ENCODE measurements at regions not wholly inside any gene's neighbourhood (a gene's known extent, or its start where the extent isn't known, plus 50 kb on each side); places are given as distances from the start of the nearest gene placed in this dataset.

DNA sequence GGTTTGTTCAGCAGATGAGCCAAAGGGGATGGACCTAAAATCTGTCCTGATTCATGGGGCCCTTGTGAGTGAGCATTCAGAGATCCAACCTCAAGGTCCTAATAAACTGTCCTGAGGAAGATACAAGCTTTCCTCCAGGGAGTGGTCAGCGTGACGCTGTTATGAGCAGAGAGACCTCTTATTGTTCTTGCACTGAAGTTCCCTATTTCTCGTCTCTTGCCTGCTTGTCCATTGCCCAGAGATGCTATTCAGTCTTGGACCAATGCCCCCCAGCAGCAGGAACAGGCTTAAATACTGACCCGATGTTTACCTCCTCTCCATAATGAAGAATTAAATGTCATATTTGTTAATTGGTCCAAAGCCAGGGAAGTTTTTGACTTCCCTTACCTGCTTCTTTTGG lies 225.2 kb upstream of the PGR start:
- H3K27ac ChIP-seq (ENCODE audit: extremely low read length, insufficient read depth, low read length) = no peak overlapping the region
- no peak for DNase-seq (ENCODE audit: low spot score)
- in situ Hi-C loops (cut with HindIII; ENCODE audit: extremely low pct_ligation_motif_present, low pct_unique_long_range_greater_than_20kb) = no loop called here
- intact Hi-C loops (cut with micrococcal nuclease; ENCODE audit: unreplicated experiment) = no loop called here
- no TSS peak for BruUV-seq (replicated peaks)
- TF ChIP-seq, protein P1, sequence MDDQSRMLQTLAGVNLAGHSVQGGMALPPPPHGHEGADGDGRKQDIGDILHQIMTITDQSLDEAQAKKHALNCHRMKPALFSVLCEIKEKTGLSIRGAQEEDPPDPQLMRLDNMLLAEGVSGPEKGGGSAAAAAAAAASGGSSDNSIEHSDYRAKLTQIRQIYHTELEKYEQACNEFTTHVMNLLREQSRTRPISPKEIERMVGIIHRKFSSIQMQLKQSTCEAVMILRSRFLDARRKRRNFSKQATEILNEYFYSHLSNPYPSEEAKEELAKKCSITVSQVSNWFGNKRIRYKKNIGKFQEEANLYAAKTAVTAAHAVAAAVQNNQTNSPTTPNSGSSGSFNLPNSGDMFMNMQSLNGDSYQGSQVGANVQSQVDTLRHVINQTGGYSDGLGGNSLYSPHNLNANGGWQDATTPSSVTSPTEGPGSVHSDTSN (CRISPR knock-in tag; IDR thresholded peaks at IDR 0.05; ENCODE audit: borderline replicate concordance) = no peak
- TF ChIP-seq HMG20B (CRISPR knock-in tag; conservative IDR thresholded peaks at IDR 0.05) (no peak), ZNF446 (CRISPR knock-in tag; IDR thresholded peaks at IDR 0.05) (no peak), JUND (CRISPR knock-in tag; IDR thresholded peaks at IDR 0.05) (no peak), SMAD3 (CRISPR knock-in tag; IDR thresholded peaks at IDR 0.05) (no peak)
- TF ChIP-seq, protein P2, sequence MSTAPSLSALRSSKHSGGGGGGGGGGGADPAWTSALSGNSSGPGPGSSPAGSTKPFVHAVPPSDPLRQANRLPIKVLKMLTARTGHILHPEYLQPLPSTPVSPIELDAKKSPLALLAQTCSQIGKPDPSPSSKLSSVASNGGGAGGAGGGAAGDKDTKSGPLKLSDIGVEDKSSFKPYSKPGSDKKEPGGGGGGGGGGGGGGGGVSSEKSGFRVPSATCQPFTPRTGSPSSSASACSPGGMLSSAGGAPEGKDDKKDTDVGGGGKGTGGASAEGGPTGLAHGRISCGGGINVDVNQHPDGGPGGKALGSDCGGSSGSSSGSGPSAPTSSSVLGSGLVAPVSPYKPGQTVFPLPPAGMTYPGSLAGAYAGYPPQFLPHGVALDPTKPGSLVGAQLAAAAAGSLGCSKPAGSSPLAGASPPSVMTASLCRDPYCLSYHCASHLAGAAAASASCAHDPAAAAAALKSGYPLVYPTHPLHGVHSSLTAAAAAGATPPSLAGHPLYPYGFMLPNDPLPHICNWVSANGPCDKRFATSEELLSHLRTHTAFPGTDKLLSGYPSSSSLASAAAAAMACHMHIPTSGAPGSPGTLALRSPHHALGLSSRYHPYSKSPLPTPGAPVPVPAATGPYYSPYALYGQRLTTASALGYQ (CRISPR knock-in tag; IDR thresholded peaks at IDR 0.05) = no peak
- no peaks in the 10 kb centered on the region for H4K20me1 ChIP-seq (ENCODE audit: insufficient read depth, low read length)
- H3K79me2 ChIP-seq (ENCODE audit: insufficient read depth, low read length) = no peaks in the 10 kb centered on the region
- CTCF ChIA-PET (ENCODE audit: low intra/inter-chr PET ratio, low total read pairs) = no interaction called here
- no peaks in the 10 kb centered on the region for H3K9me3 ChIP-seq (ENCODE audit: low read length)
- H3K27me3 ChIP-seq (ENCODE audit: control insufficient read depth in 1 of 2, insufficient read depth in 2 of 2, low read length in 2 of 2) = no peaks in the 10 kb centered on the region; a peak in 1 of 5 replicates
- POLR2A ChIA-PET = no interaction called here
- no peak overlapping the region for H3K4me2 ChIP-seq (ENCODE audit: low read depth, low read length)
- H3K4me1 ChIP-seq (ENCODE audit: insufficient read depth, low read length) = no peaks in the 10 kb centered on the region
- H3K4me3 ChIP-seq (replicated peaks in 1 of 3; ENCODE audit: insufficient read depth in 1 of 3, low read depth in 2 of 3, low read length in 3 of 3) = no peak overlapping the region
- FAIRE-seq = no peak
- H3K36me3 ChIP-seq (replicated peaks in 1 of 2; ENCODE audit: control insufficient read depth in 1 of 2, insufficient read depth in 2 of 2, low read length in 2 of 2) = no peaks in the 10 kb centered on the region
- no peak for ATAC-seq
- 0% methylated on average over 4 of the region's 4 CpGs for WGBS (ENCODE audit: low lambda C conversion rate)
- no peak overlapping the region for H3K9ac ChIP-seq (ENCODE audit: insufficient read depth, low read depth, low read length)
- no peak overlapping the region for H2AFZ ChIP-seq (ENCODE audit: low read length)

DNA sequence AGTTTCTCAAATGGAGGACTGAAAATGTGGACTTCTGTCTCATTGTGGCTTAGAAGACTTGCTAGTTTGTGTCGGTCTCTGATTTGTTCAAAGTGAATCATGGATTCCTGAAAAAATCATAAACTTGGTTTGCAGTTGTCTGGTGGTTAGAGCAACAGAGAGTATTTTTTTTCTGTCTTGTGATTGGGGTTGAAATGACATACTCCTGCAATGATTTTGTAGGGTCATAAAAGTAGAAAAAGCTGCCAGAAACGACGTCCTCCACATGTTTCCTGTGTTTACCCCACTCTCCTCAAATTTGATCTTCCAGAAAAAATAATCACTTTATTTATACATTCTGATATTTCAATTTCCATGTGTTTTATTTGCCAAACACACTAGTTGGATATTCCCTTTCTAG lies 219.2 kb upstream of the PGR start:
- Histone ChIP-seq H3K4me2 (ENCODE audit: low read depth, low read length) (no peak overlapping the region), H3K4me3 (replicated peaks in 1 of 3; ENCODE audit: insufficient read depth in 1 of 3, low read depth in 2 of 3, low read length in 3 of 3) (no peak overlapping the region), H4K20me1 (ENCODE audit: insufficient read depth, low read length) (no peaks in the 10 kb centered on the region), H2AFZ (ENCODE audit: low read length) (no peak overlapping the region), H3K9ac (ENCODE audit: insufficient read depth, low read depth, low read length) (no peak overlapping the region), H3K4me1 (ENCODE audit: insufficient read depth, low read length) (no peaks in the 10 kb centered on the region), H3K27me3 (ENCODE audit: control insufficient read depth in 1 of 2, insufficient read depth in 2 of 2, low read length in 2 of 2) (no peaks in the 10 kb centered on the region; a peak in 1 of 5 replicates), H3K27ac (ENCODE audit: extremely low read length, insufficient read depth, low read length) (no peak overlapping the region), H3K9me3 (ENCODE audit: low read length) (no peaks in the 10 kb centered on the region), H3K36me3 (replicated peaks in 1 of 2; ENCODE audit: control insufficient read depth in 1 of 2, insufficient read depth in 2 of 2, low read length in 2 of 2) (no peaks in the 10 kb centered on the region), H3K79me2 (ENCODE audit: insufficient read depth, low read length) (no peaks in the 10 kb centered on the region)
- POLR2A ChIA-PET = no interaction called here
- no TSS peak for BruUV-seq (replicated peaks)
- ATAC-seq (no peak), DNase-seq (ENCODE audit: low spot score) (no peak), FAIRE-seq (no peak)
- 5% methylated on average over 3 of the region's 3 CpGs for WGBS (ENCODE audit: low lambda C conversion rate)
- CTCF ChIA-PET (ENCODE audit: low intra/inter-chr PET ratio, low total read pairs) = no interaction called here
- TF ChIP-seq STAG1 (CRISPR knock-in tag; IDR thresholded peaks at IDR 0.05) (no peak), JARID2 (CRISPR knock-in tag; IDR thresholded peaks at IDR 0.05; ENCODE audit: insufficient replicate concordance) (no peak), POLR2AphosphoS5 (IDR thresholded peaks at IDR 0.05; ENCODE audit: low read depth, low read length) (no peak), XBP1 (CRISPR knock-in tag; IDR thresholded peaks at IDR 0.05) (no peak)
- TF ChIP-seq, protein P3, sequence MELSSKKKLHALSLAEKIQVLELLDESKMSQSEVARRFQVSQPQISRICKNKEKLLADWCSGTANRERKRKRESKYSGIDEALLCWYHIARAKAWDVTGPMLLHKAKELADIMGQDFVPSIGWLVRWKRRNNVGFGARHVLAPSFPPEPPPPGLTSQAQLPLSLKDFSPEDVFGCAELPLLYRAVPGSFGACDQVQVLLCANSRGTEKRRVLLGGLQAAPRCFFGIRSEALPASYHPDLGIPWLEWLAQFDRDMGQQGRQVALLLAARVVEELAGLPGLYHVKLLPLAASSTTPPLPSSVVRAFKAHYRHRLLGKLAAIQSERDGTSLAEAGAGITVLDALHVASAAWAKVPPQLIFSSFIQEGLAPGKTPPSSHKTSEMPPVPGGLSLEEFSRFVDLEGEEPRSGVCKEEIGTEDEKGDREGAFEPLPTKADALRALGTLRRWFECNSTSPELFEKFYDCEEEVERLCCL (CRISPR knock-in tag; IDR thresholded peaks at IDR 0.05; ENCODE audit: borderline replicate concordance) = no peak
- intact Hi-C loops (cut with micrococcal nuclease; ENCODE audit: unreplicated experiment) (no loop called here), in situ Hi-C loops (cut with HindIII; ENCODE audit: extremely low pct_ligation_motif_present, low pct_unique_long_range_greater_than_20kb) (no loop called here)

Measured in HepG2 (cell line).